SKM-1 (cell line): ENCODE measurements at regions not wholly inside any gene's neighbourhood (a gene's known extent, or its start where the extent isn't known, plus 50 kb on each side); places are given as distances from the start of the nearest gene placed in this dataset.
"Not testable (repeated sequence)": the region's sequence is repeated elsewhere in the genome, so short reads cannot be mapped to it uniquely, and the experiment has no call there.

Experiments
- DNase-seq: peaks from one replicate; lab custom pipeline; 2025; ENCODE audit not compliant: unreplicated experiment; lab: John Stamatoyannopoulos, UW

GRCh38 chr11:114802878-114803277, 124.6 kb downstream of the NXPE2 start:
- DNase-seq: no peak

- DNase-seq: not testable (repeated sequence)
Measured at GRCh38 chr11:114805431-114805830, 127.1 kb downstream of the NXPE2 start.

GRCh38 chr11:114811971-114812370, 133.6 kb downstream of the NXPE2 start:
- no peak for DNase-seq

- DNase-seq: no peak
Measured at GRCh38 chr11:114812733-114813132, 134.4 kb downstream of the NXPE2 start.

- no peak for DNase-seq
Measured at GRCh38 chr11:114813189-114813718, 134.9 kb downstream of the NXPE2 start.

GRCh38 chr11:114815176-114815575, 136.8 kb downstream of the NXPE2 start:
- no peak for DNase-seq

GRCh38 chr11:114815761-114816160, 137.4 kb downstream of the NXPE2 start:
- no peak for DNase-seq

GRCh38 chr11:114816791-114817190, 138.5 kb downstream of the NXPE2 start:
- no peak for DNase-seq

- no peak for DNase-seq
Measured at GRCh38 chr11:114818382-114818781, 140.1 kb downstream of the NXPE2 start.

GRCh38 chr11:114819028-114819427, 140.7 kb downstream of the NXPE2 start:
- DNase-seq: no peak

GRCh38 chr11:114820621-114821020, 142.3 kb downstream of the NXPE2 start:
- DNase-seq: no peak

GRCh38 chr11:114821621-114822412, 143.5 kb downstream of the NXPE2 start:
- no peak for DNase-seq

GRCh38 chr11:114826910-114827442, 148.6 kb downstream of the NXPE2 start:
- no peak for DNase-seq

- no peak for DNase-seq
Measured at GRCh38 chr11:114827736-114828135, 149.4 kb downstream of the NXPE2 start.

GRCh38 chr11:114832532-114833125, 154.3 kb downstream of the NXPE2 start:
- no peak for DNase-seq

- no peak for DNase-seq
Measured at GRCh38 chr11:114836161-114836560, 157.8 kb downstream of the NXPE2 start.

- no peak for DNase-seq
Measured at GRCh38 chr11:114844896-114845295, 166.6 kb downstream of the NXPE2 start.

GRCh38 chr11:114845766-114846415, 167.6 kb downstream of the NXPE2 start:
- DNase-seq: no peak

GRCh38 chr11:114846416-114846791, 168.1 kb downstream of the NXPE2 start:
- DNase-seq: no peak

GRCh38 chr11:114847306-114847975, 169.1 kb downstream of the NXPE2 start:
- DNase-seq: no peak

GRCh38 chr11:114848027-114848426, 169.7 kb downstream of the NXPE2 start:
- DNase-seq: no peak
